Fibroblast of skin of right quadriceps (primary cell): ENCODE measurements at regions not wholly inside any gene's neighbourhood (a gene's known extent, or its start where the extent isn't known, plus 50 kb on each side); places are given as distances from the start of the nearest gene placed in this dataset.
"Not testable (repeated sequence)": the region's sequence is repeated elsewhere in the genome, so short reads cannot be mapped to it uniquely, and the experiment has no call there.

Source experiments
- DNase-seq: peaks from one replicate; pipeline ENCODE4 v3.0.0-alpha.2; 2013

DNA sequence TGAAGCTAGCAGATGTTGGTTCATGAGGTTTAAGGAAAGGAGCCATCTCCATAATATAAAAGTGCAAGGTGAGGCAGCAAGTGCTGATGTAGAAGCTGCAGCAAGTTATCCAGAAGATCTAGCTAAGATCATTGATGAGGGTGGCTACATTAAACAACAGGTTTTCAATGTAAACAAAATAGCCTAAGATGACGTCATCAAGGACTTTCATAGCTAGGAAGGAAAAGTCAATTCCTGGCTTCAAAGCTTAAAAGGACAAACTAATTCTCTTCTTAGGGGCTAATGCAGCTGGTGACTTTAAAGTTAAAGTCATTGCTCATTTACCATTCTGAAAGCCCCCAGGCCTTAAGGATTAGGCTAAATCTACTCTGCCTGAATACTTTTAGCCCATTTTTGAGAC, 141.9 kb downstream of the MID1IP1 start:
- DNase-seq: no peak

GRCh38 chrX:38948046-38948445, 146.8 kb downstream of the MID1IP1 start:
- DNase-seq: no peak

DNA sequence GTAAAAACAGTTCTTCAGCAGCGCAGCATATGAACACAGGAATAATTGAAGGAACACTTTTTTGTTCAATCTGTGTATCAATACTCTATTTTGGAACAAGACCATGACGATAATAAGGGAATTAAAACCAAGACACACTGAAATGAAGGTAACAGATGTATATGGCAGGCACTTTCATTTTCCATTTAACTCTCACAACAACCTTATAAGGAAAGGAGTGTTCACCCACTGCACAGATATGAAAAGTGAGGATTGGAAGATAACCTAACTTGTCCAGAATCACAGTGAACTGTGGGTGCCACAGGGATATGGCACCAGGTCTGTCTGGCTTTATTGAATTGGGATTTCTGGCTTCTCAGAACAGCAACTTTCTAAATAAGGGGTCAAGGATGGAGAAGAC, 153.3 kb downstream of the MID1IP1 start:
- no peak for DNase-seq

GRCh38 chrX:38959736-38960135, 158.5 kb downstream of the MID1IP1 start:
- no peak for DNase-seq

GRCh38 chrX:38960137-38960536, 158.9 kb downstream of the MID1IP1 start:
- no peak for DNase-seq

DNA sequence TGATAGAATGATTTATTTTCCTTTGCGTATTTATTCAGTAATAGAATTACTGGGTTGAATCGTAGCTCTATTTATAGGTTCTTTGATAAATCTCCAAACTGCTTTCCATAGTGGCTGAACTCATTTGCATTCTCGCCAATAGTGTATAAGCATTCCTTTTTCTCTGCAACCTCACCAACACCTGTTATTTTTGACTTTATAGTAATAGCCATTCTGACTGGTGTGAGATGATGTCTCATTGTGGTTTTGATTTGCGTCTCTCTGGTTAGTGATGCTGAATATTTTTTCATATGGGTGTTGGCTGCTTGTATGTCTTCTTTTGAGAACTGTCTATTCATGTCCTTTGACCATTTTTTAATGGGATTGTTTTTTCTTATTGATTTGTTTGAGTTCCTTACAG, 160.7 kb downstream of the MID1IP1 start:
- no peak for DNase-seq

- not testable (repeated sequence) for DNase-seq
Observed at GRCh38 chrX:38963244-38963643, 162.0 kb downstream of the MID1IP1 start.

- DNase-seq: no peak
Observed at GRCh38 chrX:38965888-38966287, 164.6 kb downstream of the MID1IP1 start.

- DNase-seq: peak; percentile 2
Observed at GRCh38 chrX:38968344-38969216, 167.3 kb downstream of the MID1IP1 start.

- no peak for DNase-seq
Observed at GRCh38 chrX:38970074-38970473, 168.8 kb downstream of the MID1IP1 start.

DNA sequence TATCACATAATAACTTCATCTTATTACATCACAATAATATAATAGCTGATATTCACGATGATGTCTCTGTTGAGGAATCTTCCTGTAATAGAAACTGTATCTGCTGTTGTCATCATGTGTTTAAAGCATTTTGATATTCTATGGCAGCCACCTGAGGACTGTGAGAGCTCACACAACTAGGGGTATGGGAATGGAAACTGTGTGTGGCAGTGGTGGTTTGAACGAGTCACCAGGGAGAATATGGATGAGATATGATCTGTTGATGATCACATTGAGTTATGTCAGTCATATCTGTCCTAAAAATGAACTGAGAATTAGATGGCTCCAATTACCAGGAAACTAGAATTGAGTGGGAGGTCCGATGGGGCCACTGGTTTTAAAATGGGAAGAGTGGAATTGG, 169.6 kb downstream of the MID1IP1 start:
- no peak for DNase-seq

DNA sequence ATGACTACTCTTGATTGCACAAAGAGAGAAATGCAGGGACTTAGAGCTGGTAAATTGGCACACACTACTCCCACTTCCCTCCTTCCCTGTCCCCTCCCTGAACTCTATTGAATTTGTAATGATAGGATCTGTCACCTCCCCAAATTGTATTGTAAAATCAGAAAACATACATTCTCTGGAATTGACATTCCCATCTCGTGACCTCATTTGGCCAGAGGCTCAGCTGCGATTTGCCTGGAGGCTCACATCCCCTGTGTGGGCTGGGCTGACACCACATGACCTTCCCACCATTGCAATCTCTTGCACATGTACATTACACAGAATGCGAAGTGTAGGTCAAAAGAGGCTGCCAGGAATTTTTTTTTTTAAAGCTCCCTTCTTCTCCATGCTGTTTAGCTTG, 172.1 kb downstream of the MID1IP1 start:
- peak; percentile 43 for DNase-seq

- no peak for DNase-seq
Observed at GRCh38 chrX:38974542-38974941, 173.3 kb downstream of the MID1IP1 start.

GRCh38 chrX:38975368-38975942, 174.2 kb downstream of the MID1IP1 start:
- peak; percentile 9 for DNase-seq

- no peak for DNase-seq
Observed at GRCh38 chrX:38982370-38982769, 181.1 kb downstream of the MID1IP1 start.

DNA sequence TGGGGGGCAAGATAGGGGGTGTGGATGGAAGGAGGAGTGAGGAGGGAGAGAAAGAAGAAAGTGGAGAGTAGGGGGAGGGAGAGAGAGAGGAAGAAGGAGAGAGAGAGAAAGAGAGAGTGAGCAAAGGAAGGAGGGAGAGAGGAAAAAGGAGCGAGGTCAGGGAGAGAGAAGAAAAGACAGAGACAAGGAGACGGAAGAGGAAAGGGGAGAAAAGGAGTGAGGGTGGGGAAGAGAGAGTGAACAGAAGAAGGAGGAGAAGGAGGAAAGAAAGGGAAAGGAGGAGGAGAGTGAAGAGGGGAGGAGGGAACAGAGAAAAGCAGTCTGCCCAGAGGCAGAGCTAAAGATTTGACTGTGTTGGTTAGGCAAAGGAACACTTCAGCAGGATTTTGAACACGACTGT, 181.6 kb downstream of the MID1IP1 start:
- no peak for DNase-seq

GRCh38 chrX:38985375-38985774, 184.1 kb downstream of the MID1IP1 start:
- peak; percentile 6 for DNase-seq

DNA sequence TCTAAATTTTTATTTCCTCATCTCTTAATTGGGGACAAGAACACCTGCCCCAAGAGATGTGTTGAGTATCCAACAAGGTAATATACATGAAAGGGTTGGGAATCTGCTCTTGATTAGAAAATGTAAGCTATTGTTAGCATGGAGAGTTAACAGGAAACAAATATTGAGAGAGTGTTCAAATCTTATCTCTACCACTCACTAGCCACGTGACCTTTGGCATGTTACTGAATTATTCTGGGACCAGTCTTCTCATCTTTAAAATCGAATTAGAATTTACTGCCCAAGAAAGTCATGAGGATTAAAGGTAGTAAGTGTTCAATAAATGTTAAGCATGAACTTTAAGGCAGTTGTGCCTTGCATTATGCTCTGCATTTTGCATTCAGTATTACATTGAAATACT, 184.7 kb downstream of the MID1IP1 start:
- DNase-seq: no peak

DNA sequence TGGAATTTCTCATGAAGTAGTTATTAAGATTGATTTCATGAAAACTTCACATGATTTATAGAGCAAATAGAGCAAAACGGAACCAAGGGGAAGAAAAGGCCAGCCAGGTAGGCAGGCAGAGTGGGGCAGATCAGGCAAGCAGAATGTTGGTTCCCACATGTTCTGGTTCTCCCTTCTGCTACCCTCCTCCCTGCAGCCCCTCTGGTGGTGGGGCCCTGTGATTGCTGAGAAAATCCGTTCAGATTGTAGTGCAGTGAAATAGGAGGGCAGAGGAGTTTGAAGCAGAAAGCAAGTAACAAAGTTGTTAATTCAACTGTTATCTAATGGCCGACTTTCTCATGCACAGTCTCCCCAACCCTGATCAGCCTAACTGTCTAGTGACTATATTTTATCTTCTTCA, 185.3 kb downstream of the MID1IP1 start:
- DNase-seq: no peak

DNA sequence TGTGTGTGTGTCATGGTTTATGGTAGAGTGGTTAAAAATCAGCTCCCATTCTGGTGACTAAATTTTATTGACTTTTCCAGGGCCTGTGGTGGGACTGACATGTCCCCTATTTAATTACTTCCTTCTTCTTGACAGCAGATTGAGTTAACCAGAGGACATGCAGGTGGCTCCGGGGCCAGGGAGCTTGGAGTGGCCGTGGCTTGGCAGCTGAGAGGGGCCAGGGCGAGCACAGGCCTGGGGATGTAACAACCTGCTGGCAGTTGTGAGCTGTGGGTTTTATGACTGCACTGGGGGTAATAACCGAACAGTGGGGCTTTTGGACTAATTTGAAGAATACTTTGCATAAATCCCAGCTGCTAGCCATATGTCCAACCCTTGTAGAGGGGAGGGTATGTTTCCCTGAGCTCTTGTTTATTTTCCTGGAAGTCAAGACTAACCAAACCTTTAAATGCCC, 186.0 kb downstream of the MID1IP1 start:
- peak; percentile 2 for DNase-seq

DNA sequence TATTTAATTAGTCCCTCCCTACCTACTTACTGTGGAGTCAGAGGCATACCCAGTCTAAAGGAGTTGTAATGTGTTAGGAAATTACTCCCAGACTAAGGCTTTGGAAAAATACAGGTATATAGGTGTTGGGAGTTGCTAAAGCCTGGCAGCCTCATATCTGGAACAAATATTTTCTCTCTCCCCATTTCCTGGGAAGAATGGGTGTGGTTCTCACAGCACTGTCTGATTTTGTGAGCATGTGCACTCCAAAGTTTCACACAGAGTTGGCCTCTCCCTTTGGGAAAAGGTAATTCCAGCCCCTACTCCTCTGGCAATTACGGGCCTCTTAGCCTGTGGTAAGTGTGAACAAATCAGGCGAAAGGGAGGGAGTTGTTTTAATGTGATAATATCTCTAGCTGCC, 187.0 kb downstream of the MID1IP1 start:
- no peak for DNase-seq

DNA sequence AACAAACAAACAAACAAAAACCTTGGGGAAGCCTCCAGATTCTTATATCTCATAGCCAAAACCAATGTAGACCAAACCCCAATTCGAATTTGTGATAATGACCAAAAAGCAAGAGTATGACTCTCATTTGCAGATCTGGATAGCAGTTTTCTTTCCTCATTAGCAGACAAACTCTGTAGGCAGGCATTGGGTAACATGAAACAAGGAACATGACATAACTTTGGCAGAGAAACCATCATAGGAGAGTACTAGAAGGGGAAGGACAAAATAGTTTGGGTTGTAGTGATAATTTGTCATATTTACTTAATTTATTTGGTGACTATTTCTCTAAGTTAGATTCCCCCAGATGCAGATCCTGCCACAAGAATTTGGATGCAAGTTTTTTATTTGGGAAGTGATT, 187.8 kb downstream of the MID1IP1 start:
- no peak for DNase-seq

DNA sequence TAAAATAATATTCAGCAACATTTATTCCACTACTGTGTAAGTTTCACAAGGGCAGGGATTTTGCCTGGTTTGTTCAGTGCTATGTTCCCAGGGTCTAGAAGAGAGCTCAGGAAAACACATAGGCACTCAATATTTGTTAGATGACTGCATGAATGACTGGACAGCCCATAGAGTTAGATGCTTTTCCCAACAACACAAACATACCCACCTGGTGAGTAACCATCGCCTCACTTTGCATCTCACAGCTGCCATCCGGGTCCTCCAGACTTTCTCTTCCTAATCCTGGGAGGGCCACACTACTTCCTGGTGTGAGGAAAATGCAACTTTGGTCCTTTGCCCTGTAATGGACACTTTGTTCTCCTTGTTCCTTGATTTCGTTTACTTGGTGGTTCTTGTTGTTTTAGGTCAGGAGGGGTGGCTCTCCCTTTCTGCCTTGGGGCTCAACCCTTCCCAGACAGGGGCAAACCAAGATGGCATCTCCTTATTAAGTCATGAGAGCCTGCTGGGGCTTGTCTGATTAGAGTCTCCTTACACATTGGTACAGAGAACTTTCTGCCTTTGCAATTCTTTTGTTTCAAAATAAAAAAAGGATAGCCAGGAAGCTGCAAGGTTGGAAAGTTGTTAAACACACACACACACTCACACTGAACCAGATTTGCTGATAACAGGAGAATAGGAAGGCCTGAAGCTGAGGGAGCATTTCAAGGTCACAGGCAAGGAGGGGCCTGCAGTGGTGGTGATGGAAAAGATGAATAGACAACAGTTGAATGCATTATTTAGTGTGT, 190.6 kb downstream of the MID1IP1 start:
- DNase-seq: no peak
